ENCODE measurements at regions not wholly inside any gene's neighbourhood (a gene's known extent, or its start where the extent isn't known, plus 50 kb on each side); places are given as distances from the start of the nearest gene placed in this dataset.
"Not testable (repeated sequence)": the region's sequence is repeated elsewhere in the genome, so short reads cannot be mapped to it uniquely, and the experiment has no call there.

DNA sequence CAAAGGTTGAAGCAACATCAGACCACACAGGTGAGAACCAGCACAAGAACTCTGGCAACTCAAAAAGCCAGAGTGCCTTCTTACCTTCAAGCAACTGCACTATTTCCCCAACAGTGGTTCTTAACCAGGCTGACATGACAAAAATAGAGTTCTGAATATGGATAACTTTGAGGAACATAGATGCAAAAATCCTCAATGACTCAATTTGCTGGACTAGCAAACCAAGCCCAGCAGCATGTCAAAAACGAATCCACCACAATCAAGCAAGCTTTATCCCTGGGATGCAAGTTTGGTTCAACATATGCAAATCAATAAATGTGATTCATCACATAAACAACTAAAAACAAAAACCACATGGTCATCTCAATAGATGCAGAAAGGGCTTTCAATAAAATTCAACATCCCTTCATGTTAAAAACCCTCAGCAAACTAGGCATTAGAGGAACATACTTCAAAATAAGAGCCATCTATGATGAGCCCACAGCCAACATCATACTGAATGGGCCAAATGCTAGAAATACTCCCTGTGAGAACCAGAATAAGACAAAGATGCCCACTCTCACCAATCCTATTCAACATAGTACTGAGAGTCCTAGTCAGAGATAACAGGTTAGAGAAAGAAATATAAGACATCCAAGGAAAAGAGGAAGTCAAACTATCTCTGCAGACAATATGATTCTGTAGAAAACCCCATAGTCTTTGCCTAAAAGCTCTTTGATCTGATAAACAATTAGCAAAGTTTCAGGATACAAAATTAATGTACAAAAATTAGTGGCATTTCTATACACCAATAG is 110.5 kb upstream of the NBPF19 start:
- not testable (repeated sequence) for DNase-seq

- DNase-seq = not testable (repeated sequence)
Measured at GRCh38 chr1:149366402-149366801, 108.4 kb upstream of the NBPF19 start.

- DNase-seq = not testable (repeated sequence)
Measured at GRCh38 chr1:149367472-149368044, 107.3 kb upstream of the NBPF19 start.

DNA sequence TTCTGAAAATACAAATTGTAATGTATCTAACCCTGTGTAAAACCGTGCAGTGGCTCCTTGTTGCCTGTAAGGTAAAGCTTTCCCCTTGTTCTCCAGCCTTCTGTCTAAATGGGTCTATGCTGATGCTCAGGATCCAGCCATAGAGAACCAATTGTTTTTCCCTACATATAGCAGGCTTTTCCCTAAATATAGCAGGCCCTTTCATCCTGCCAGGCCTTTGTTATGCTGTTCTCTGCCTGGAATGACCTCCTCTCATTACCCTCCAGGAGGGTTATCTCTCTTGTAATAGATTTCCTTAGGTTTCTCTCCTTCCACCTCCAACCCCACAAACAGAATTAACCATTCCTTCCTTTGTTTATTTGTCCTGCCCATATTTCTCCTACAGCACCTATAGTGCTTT is 106.5 kb upstream of the NBPF19 start:
- DNase-seq = not testable (repeated sequence)

DNA sequence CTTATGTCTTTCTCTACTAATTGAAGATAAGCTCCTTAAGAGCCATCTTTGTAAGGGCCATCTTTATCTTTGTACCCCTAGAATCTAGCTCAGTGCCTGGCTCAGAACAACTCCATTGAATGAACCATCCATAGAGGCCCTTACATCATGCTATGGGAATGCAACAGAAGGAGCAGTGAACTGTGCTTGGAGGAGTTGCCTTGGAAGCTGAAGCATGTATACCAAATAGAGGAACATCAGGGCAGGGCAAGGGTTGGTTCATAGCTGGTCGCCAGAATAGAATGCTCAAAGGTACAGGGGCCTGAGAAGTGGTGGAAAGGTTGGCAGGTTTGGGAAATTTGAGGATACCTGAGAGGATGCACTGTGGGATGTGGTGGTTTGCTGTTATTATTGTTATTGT is 105.8 kb upstream of the NBPF19 start:
- not testable (repeated sequence) for DNase-seq

DNA sequence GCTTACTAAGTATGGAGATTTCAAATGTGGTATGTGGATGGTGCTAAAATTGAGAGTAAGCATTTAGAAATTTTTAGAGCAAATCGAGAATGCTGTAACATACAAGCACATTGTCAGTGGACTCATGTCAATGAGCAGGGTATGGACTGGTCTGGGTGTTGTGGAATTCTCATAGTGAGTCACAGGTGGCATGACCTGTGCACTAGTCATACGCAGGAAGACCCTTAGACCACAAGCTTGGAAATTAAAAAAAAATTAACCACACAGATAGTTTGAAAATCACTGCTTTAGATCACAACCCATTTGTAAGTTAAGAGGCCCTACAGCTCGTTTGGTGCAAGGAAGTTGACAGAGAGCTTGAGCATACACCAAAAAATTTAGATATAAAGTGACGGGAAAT is 102.9 kb upstream of the NBPF19 start:
- not testable (repeated sequence) for DNase-seq

- not testable (repeated sequence) for DNase-seq
Measured at GRCh38 chr1:149378462-149378861, 96.4 kb upstream of the NBPF19 start.

DNA sequence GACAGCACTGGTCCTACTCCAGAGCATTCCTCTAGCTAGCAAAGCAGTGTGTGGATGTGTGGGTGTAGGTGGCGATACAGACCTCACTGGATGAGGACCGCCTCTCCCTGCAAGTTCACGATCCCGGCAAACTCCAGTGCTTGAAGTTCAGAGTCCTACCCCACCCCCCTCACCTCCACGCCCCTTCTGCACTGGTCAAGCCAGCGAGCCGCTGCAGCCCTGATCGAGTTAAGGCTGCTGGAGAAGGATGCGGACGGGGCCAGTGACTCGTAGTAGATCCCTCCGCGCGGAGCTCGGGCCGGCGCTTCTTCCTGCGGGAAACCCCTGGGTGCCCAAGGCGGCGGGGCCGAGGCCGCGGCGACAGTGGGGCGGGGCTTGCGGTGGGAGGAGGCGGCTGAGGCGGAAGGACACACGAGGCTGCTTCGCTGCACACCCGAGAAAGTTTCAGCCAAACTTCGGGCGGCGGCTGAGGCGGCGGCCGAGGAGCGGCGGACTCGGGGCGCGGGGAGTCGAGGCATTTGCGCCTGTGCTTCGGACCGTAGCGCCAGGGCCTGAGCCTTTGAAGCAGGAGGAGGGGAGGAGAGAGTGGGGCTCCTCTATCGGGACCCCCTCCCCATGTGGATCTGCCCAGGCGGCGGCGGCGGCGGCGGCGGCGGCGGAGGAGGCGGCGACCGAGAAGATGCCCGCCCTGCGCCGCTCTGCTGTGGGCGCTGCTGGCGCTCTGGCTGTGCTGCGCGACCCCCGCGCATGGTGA is 84.5 kb upstream of the NBPF19 start:
- peak; percentile 74 for DNase-seq

DNA sequence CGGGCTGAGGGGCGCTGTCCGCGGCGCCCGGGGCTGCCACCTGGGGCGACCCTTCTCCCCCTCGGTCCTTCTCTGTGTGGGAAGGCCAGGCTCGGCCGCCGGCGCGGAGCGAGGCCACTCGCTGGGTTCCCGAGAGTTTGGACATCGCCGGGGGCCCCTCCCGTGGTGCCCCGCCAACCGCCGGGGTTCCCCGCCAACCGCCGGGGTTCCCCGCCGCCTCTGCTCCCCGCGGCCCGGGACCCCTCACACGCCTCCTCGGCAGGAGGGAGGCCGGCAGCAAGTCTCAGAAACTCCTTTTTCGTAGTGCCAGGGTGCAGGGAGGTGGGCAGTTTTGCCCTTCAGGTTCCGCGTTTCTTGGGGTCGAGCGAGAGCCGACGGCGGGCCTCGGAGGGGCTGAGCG is 83.9 kb upstream of the NBPF19 start:
- DNase-seq = not testable (repeated sequence)

DNA sequence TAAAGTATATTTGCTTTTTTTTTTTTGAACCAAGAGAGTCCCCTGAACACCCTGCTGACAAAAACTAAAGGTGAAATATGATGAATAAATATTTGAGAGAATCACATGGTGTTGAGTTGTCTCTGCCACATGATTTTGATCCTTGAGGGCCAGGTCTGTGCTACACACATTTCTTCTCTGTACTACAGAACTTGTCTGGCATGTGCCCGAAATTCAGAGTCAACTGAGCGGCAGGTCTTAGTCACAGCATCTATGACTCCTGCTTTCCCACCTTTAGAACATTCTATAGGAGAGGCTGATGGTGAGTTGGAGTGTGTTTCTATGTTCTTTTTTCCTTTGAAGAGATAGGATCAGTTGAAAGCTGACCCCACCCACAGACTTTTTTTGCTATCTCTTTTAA is 79.0 kb upstream of the NBPF19 start:
- not testable (repeated sequence) for DNase-seq

DNA sequence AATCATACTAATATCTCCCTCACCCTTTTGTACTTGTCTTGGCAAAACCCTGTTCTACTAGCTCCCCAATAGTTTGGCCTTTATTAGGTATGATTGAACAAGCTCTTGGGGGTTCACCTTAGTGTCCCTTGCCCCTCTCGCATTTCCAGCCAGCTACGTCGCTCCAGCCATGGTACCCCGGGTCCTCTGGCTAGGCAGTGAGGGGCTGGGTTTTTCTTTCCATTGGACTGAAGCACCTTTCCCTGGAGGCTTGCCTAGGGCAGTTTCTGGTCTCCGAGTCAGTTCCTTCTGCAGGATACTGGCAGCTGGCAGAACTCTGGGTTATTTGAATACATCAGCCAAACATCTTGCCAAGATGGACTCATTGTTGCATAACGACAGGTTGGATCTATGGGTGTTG is 76.3 kb upstream of the NBPF19 start:
- not testable (repeated sequence) for DNase-seq

GRCh38 chr1:149408404-149408803 is 66.4 kb upstream of the NBPF19 start:
- not testable (repeated sequence) for DNase-seq

GRCh38 chr1:149415373-149415772 is 59.5 kb upstream of the NBPF19 start:
- not testable (repeated sequence) for DNase-seq

GRCh38 chr1:149418782-149419181 is 56.1 kb upstream of the NBPF19 start:
- not testable (repeated sequence) for DNase-seq

DNA sequence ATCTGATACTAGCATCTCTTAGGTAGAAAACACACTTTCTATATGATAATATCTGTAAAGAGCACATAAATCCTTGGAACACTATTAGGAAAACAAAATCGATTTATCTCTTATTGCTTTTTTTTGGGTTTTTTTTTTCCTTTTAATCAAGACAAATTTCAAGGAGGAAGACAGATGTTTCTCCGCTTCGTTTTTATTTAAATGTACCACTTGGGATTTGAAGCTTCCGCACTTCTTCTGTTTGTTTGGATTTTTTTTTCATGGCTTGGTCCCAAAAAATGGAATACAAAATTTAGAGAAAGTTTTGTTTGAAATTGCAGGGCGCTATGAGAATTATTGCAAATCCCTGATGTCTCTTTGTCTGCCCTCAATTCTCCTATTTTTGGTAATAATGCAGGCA is 51.7 kb upstream of the NBPF19 start:
- DNase-seq = not testable (repeated sequence)
